ENCODE measurements at regions not wholly inside any gene's neighbourhood (a gene's known extent, or its start where the extent isn't known, plus 50 kb on each side); places are given as distances from the start of the nearest gene placed in this dataset.

GRCh38 chr11:62054081-62054480 lies 69.7 kb upstream of the INCENP start:
- ChIA-PET POLR2A (interaction anchor here (0.6 to 1.7 kb wide), 3 partner anchors 28 to 1072 kb away, joined by 3 to 9 read pairs (median 4); no protein-coding TSS in a partner anchor), CTCF (ENCODE audit: low intra/inter-chr PET ratio) (interaction anchor here (1.1 to 2.4 kb wide), 2 partner anchors 88 to 155 kb away, joined by 3 to 25 read pairs; no protein-coding TSS in a partner anchor)
- H3K4me2 ChIP-seq (ENCODE audit: insufficient read depth, low read length): no peak overlapping the region

More at GRCh38 chr11:62054081-62054480, 69.7 kb upstream of the INCENP start:
- FAIRE-seq (no peak), ATAC-seq (no peak), DNase-seq (ENCODE audit: extremely low read depth in 1 of 4, low spot score in 3 of 4) (no peak)
- Histone ChIP-seq H4K20me1 (replicated peaks; ENCODE audit: control insufficient read depth, insufficient read depth, low read length) (no peaks in the 10 kb centered on the region), H3K9ac (ENCODE audit: insufficient read depth in 1 of 2, low read depth in 2 of 2, low read length in 2 of 2) (no peak overlapping the region), H3K36me3 (ENCODE audit: control insufficient read depth, insufficient read depth, low read length) (no peaks in the 10 kb centered on the region), H2AFZ (ENCODE audit: low read depth, low read length) (no peak overlapping the region), H3K4me1 (replicated peaks in 1 of 2; ENCODE audit: control insufficient read depth in 2 of 2, insufficient read depth in 2 of 2, low read length in 2 of 2) (peaks cover 0 to 10% of the 10 kb centered on the region in 2 experiments; a peak in 2 of 5 replicates), H3K4me3 (no peak overlapping the region), H3K9me1 (ENCODE audit: control insufficient read depth, insufficient read depth, low read length) (no peaks in the 10 kb centered on the region), H3K79me2 (ENCODE audit: control insufficient read depth, insufficient read depth, low read length) (no peaks in the 10 kb centered on the region), H3K27me3 (ENCODE audit: control insufficient read depth in 2 of 2, insufficient read depth in 2 of 2, low read length in 2 of 2) (no peaks in the 10 kb centered on the region), H3K27ac (ENCODE audit: extremely low read depth, low read depth, low read length) (no peak overlapping the region), H3K9me3 (replicated peaks; ENCODE audit: control insufficient read depth, insufficient read depth, low read depth, low read length) (no peaks in the 10 kb centered on the region)
- intact Hi-C loops (cut with micrococcal nuclease): loop anchor here (1.0 to 5.0 kb wide), 5 partner anchors 29 to 155 kb away; partner anchors contain the start of gene FTH1
- TF ChIP-seq BRD9 (IDR thresholded peaks at IDR 0.05; ENCODE audit: low read depth, partially characterized antibody): no peak
- TF ChIP-seq AFF1 (IDR thresholded peaks at IDR 0.05; ENCODE audit: low read depth in 1 of 2, partially characterized antibody in 2 of 2): peak in 1 of 2 experiments; percentile 25
- WGBS (ENCODE audit: insufficient coverage, low coverage, missing lambda C conversion rate): 55% methylated on average over 5 of the region's 5 CpGs
- BruUV-seq (replicated peaks): no TSS peak
- in situ Hi-C loops (cut with MboI): no loop called here
